ENCODE measurements at regions not wholly inside any gene's neighbourhood (a gene's known extent, or its start where the extent isn't known, plus 50 kb on each side); places are given as distances from the start of the nearest gene placed in this dataset.

- TF ChIP-seq GATA2 (IDR thresholded peaks at IDR 0.05; ENCODE audit: low read depth, low read length) (no peak), GATA3 (IDR thresholded peaks at IDR 0.05; ENCODE audit: low read depth, low read length) (no peak)
Measured at GRCh38 chr3:655824-656223, 437.0 kb upstream of the CNTN6 start.

All from SH-SY5Y (cell line).